Common myeloid progenitor, CD34-positive (primary cell): ENCODE measurements at regions not wholly inside any gene's neighbourhood (a gene's known extent, or its start where the extent isn't known, plus 50 kb on each side); places are given as distances from the start of the nearest gene placed in this dataset.

Experiments
- CTCF ChIA-PET: fragments of 350-600 bp; sonication (Branson Sonifier 250); formaldehyde crosslinking; loops from one replicate; lab custom pipeline; 2021; ENCODE audit warnings: antibody characterized with exemption; lab: Charles Lee
- POLR2A ChIA-PET: fragments of 350-600 bp; sonication (Branson Sonifier 250); formaldehyde crosslinking; loops from one replicate; lab custom pipeline; 2021; ENCODE audit warnings: antibody characterized with exemption; lab: Charles Lee
- DNase-seq, 3 donors: peaks; one replicate each; pipeline versions ENCODE4 v3.0.0 to v3.0.0-alpha.2; 2013
- H3K27ac ChIP-seq, 2 experiments: 1 replicate in 1 of 2; 2 replicates in 1 of 2; pipeline ENCODE4 v1.7.0; 2013; ENCODE audit warnings: inconsistent platforms in 2 of 2, low read length in 2 of 2, mild to moderate bottlenecking in 2 of 2, low read depth in 1 of 2, moderate library complexity in 1 of 2; ENCODE audit not compliant: severe bottlenecking in 2 of 2, insufficient read depth in 1 of 2, poor library complexity in 1 of 2
- H3K27me3 ChIP-seq, 5 experiments: replicated peaks in 2 of 5; 1 replicate in 3 of 5; 2 replicates in 2 of 5; pipeline versions ENCODE4 v1.6.1 to v1.7.0; 2013; ENCODE audit warnings: low read length in 4 of 5, mild to moderate bottlenecking in 2 of 5, moderate library complexity in 2 of 5, inconsistent platforms in 1 of 5; ENCODE audit not compliant: insufficient read depth in 5 of 5, control insufficient read depth in 4 of 5
- H3K36me3 ChIP-seq, 4 experiments: 1 replicate in 2 of 4; 2 replicates in 2 of 4; pipeline versions ENCODE4 v1.6.1 to v1.7.0; 2013; ENCODE audit warnings: low read length in 3 of 4, control low read depth in 1 of 4, mild to moderate bottlenecking in 1 of 4; ENCODE audit not compliant: control insufficient read depth in 4 of 4, insufficient read depth in 4 of 4
- H3K4me1 ChIP-seq, 4 experiments: 1 replicate in 3 of 4; 2 replicates in 1 of 4; pipeline versions ENCODE4 v1.6.1 to v1.7.1; 2013; ENCODE audit warnings: low read length in 3 of 4, mild to moderate bottlenecking in 3 of 4, control low read depth in 1 of 4, inconsistent platforms in 1 of 4, moderate library complexity in 1 of 4; ENCODE audit not compliant: control insufficient read depth in 4 of 4, insufficient read depth in 4 of 4; ENCODE audit errors: control extremely low read depth in 1 of 4
- H3K4me3 ChIP-seq, 7 experiments: 1 replicate in 4 of 7; 2 replicates in 3 of 7; pipeline versions ENCODE4 v1.5.1 to v1.7.0; 2013; ENCODE audit warnings: mild to moderate bottlenecking in 7 of 7, low read length in 6 of 7, moderate library complexity in 6 of 7, inconsistent platforms in 2 of 7, low read depth in 2 of 7, control low read depth in 1 of 7; ENCODE audit not compliant: insufficient read depth in 4 of 7, control insufficient read depth in 1 of 7; ENCODE audit errors: extremely low read depth in 1 of 7
- H3K9me3 ChIP-seq, 5 experiments: 1 replicate in 4 of 5; 2 replicates in 1 of 5; pipeline versions ENCODE4 v1.6.1 to v1.7.1; 2013; ENCODE audit warnings: low read length in 4 of 5, mild to moderate bottlenecking in 2 of 5, inconsistent platforms in 1 of 5, low read depth in 1 of 5, moderate library complexity in 1 of 5; ENCODE audit not compliant: control insufficient read depth in 4 of 5, insufficient read depth in 2 of 5; ENCODE audit errors: control extremely low read depth in 1 of 5
- WGBS: methylation state at CpG from one replicate; pipeline ENCODE4 v1.1.5; 2013; ENCODE audit not compliant: insufficient coverage; 5-methylcytosine and 5-hydroxymethylcytosine counted together

GRCh38 chr6:97849390-97849789 lies 566.4 kb upstream of the MMS22L start:
- Histone ChIP-seq H3K36me3 (no peaks in the 10 kb centered on the region), H3K9me3 (no peaks in the 10 kb centered on the region), H3K27ac (no peak overlapping the region), H3K4me1 (no peaks in the 10 kb centered on the region), H3K4me3 (no peak overlapping the region), H3K27me3 (no peaks in the 10 kb centered on the region)
- DNase-seq: no peak
- ChIA-PET CTCF (no interaction called here), POLR2A (no interaction called here)
- no CpG with 5 or more reads among the region's 2 CpGs for WGBS

- H3K4me1 ChIP-seq: no peaks in the 10 kb centered on the region
- no peak overlapping the region for H3K4me3 ChIP-seq
Measured at GRCh38 chr6:97850458-97851212, 567.6 kb upstream of the MMS22L start.

DNA sequence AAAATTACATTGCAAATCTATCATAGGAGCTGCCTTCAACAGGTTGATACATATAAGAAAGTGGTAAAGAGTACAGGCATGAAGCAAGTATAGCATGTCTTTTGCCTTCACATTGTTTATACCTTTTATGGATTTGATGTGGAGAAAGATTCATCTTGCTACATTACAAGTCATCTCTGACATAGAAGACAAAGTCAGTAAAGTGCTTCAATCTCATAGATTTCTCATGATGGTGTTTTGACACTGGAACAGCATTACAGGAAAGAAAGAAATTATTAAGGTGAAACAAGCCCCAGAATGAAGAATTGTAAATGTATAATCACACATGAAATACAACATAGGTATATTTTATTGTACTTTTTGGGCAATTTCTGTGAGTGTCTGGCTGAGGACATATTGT lies 580.7 kb upstream of the MMS22L start:
- Histone ChIP-seq H3K27ac (no peak overlapping the region), H3K27me3 (no peaks in the 10 kb centered on the region), H3K4me1 (no peaks in the 10 kb centered on the region), H3K4me3 (no peak overlapping the region), H3K36me3 (no peaks in the 10 kb centered on the region), H3K9me3 (no peaks in the 10 kb centered on the region)
- ChIA-PET CTCF (no interaction called here), POLR2A (no interaction called here)
- DNase-seq: no peak

More at GRCh38 chr6:97850458-97851212, 567.6 kb upstream of the MMS22L start:
- 43% methylated on average over 3 of the region's 5 CpGs for WGBS
- Histone ChIP-seq H3K27ac (no peak overlapping the region), H3K36me3 (no peaks in the 10 kb centered on the region), H3K9me3 (no peaks in the 10 kb centered on the region), H3K27me3 (no peaks in the 10 kb centered on the region)
- DNase-seq: no peak
- CTCF ChIA-PET: no interaction called here
- POLR2A ChIA-PET: no interaction called here

DNA sequence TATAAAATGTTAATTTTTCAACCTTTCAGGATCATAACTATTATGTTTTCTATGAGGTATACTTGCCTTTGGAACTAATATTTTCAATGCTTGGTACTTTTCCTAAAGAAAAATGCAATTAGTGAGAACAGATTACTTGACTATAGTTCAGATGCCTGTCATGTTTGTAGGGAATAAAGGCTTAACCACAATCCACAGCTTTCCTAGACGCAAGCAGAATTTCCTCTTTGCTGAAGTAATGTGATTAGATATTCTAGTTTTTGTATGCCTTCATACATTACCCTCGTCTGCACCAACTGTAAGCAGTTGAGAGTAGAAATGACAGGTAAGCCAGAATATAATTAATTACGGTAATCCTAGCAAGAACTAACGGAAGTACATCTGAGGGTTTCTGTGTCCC lies 581.4 kb upstream of the MMS22L start:
- CTCF ChIA-PET: no interaction called here
- no peak for DNase-seq
- no CpG with 5 or more reads among the region's 4 CpGs for WGBS
- H3K27ac ChIP-seq: no peak overlapping the region
- H3K4me3 ChIP-seq: no peak overlapping the region
- no peaks in the 10 kb centered on the region for H3K4me1 ChIP-seq
- POLR2A ChIA-PET: no interaction called here
- H3K36me3 ChIP-seq: no peaks in the 10 kb centered on the region
- H3K9me3 ChIP-seq: no peaks in the 10 kb centered on the region
- no peaks in the 10 kb centered on the region for H3K27me3 ChIP-seq

DNA sequence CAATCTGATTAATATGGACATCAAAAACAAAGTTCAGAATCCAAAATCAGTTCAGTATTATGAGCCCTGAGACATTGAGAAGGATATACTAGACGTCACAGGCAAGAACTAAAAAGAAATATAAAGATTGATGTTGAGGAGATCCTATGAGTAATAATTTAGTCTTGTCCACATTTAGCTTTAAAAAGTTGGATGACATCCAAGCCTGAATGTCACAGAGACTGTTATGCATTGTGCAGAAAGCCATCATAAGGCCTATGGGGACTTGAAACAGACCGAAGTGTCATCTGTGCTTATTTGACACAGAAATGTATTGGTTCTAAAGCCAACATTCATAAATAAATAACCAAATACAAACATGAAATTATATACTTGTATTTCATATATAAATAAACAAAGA lies 581.8 kb upstream of the MMS22L start:
- no peaks in the 10 kb centered on the region for H3K4me1 ChIP-seq
- no CpG with 5 or more reads among the region's 2 CpGs for WGBS
- POLR2A ChIA-PET: no interaction called here
- CTCF ChIA-PET: no interaction called here
- no peaks in the 10 kb centered on the region for H3K27me3 ChIP-seq
- H3K9me3 ChIP-seq: no peaks in the 10 kb centered on the region
- no peaks in the 10 kb centered on the region for H3K36me3 ChIP-seq
- no peak overlapping the region for H3K27ac ChIP-seq
- no peak for DNase-seq
- no peak overlapping the region for H3K4me3 ChIP-seq

- Histone ChIP-seq H3K4me1 (no peaks in the 10 kb centered on the region), H3K9me3 (no peaks in the 10 kb centered on the region), H3K27me3 (no peaks in the 10 kb centered on the region), H3K4me3 (no peak overlapping the region), H3K36me3 (no peaks in the 10 kb centered on the region), H3K27ac (no peak overlapping the region)
- no peak for DNase-seq
- ChIA-PET CTCF (no interaction called here), POLR2A (no interaction called here)
- 65% methylated on average over 2 of the region's 2 CpGs for WGBS
Measured at GRCh38 chr6:97865612-97866011, 582.6 kb upstream of the MMS22L start.

- WGBS: no CpG with 5 or more reads among the region's 2 CpGs
- H3K4me1 ChIP-seq: no peaks in the 10 kb centered on the region
Measured at GRCh38 chr6:97866616-97867015, 583.6 kb upstream of the MMS22L start.

More at GRCh38 chr6:97866616-97867015, 583.6 kb upstream of the MMS22L start:
- Histone ChIP-seq H3K4me3 (no peak overlapping the region), H3K27me3 (no peaks in the 10 kb centered on the region), H3K27ac (no peak overlapping the region), H3K9me3 (no peaks in the 10 kb centered on the region), H3K36me3 (no peaks in the 10 kb centered on the region)
- CTCF ChIA-PET: no interaction called here
- DNase-seq: no peak
- POLR2A ChIA-PET: no interaction called here
